ENCODE measurements at regions not wholly inside any gene's neighbourhood (a gene's known extent, or its start where the extent isn't known, plus 50 kb on each side); places are given as distances from the start of the nearest gene placed in this dataset.

DNA sequence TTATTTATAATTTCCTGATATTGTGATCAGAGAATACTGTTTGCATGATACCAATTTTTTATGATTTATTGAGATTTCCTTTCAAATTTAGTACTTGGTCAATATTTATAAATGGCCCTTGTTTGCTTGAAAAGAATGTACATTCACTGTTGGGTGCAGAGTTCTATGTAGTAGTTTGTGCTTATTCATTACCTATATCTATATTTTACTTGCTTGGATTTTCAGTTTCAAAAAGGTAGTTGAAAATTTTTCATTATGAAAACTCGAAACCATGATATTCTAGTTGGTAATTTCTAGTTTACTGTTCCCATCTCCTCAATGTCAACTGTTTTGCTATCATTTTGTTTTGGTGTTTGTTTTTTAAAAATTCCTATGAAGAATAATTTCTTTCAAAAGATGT lies 155.7 kb downstream of the AASDHPPT start:
- Histone ChIP-seq H3K4me3 (ENCODE audit: low read depth in 1 of 3, low read length in 3 of 3) (no peak overlapping the region), H3K9me3 (ENCODE audit: control insufficient read depth in 4 of 4, low read length in 3 of 4) (peaks cover 0 to 4% (median 0%) of the 10 kb centered on the region in 4 donors), H3K27ac (ENCODE audit: low read depth in 1 of 2, low read length in 2 of 2) (no peak overlapping the region), H3K27me3 (ENCODE audit: control insufficient read depth in 4 of 4, insufficient read depth in 4 of 4, low read length in 3 of 4) (no peaks in the 10 kb centered on the region), H3K4me1 (ENCODE audit: control insufficient read depth in 4 of 4, insufficient read depth in 4 of 4, low read length in 3 of 4) (no peaks in the 10 kb centered on the region), H3K36me3 (ENCODE audit: control insufficient read depth in 4 of 4, insufficient read depth in 3 of 4, low read depth in 1 of 4, low read length in 3 of 4) (no peaks in the 10 kb centered on the region), H3K9ac (ENCODE audit: low read depth in 1 of 2, low read length in 2 of 2) (no peak overlapping the region)
- DNase-seq (ENCODE audit: low spot score) = no peak
- WGBS = 87% methylated on average over 1 of the region's 1 CpG
- TF ChIP-seq RAD21 (IDR thresholded peaks at IDR 0.05) = no peak
- no peak for TF ChIP-seq EGR1 (IDR thresholded peaks at IDR 0.05; ENCODE audit: low read depth in 2 of 2)
- TF ChIP-seq HNF4G (IDR thresholded peaks at IDR 0.05) = no peak
- TF ChIP-seq, protein P1, sequence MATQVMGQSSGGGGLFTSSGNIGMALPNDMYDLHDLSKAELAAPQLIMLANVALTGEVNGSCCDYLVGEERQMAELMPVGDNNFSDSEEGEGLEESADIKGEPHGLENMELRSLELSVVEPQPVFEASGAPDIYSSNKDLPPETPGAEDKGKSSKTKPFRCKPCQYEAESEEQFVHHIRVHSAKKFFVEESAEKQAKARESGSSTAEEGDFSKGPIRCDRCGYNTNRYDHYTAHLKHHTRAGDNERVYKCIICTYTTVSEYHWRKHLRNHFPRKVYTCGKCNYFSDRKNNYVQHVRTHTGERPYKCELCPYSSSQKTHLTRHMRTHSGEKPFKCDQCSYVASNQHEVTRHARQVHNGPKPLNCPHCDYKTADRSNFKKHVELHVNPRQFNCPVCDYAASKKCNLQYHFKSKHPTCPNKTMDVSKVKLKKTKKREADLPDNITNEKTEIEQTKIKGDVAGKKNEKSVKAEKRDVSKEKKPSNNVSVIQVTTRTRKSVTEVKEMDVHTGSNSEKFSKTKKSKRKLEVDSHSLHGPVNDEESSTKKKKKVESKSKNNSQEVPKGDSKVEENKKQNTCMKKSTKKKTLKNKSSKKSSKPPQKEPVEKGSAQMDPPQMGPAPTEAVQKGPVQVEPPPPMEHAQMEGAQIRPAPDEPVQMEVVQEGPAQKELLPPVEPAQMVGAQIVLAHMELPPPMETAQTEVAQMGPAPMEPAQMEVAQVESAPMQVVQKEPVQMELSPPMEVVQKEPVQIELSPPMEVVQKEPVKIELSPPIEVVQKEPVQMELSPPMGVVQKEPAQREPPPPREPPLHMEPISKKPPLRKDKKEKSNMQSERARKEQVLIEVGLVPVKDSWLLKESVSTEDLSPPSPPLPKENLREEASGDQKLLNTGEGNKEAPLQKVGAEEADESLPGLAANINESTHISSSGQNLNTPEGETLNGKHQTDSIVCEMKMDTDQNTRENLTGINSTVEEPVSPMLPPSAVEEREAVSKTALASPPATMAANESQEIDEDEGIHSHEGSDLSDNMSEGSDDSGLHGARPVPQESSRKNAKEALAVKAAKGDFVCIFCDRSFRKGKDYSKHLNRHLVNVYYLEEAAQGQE (IDR thresholded peaks at IDR 0.05) = no peak
- no peak for TF ChIP-seq TAF1 (conservative IDR thresholded peaks at IDR 0.05)
- TF ChIP-seq HNF4A (conservative IDR thresholded peaks at IDR 0.05) = no peak
- TF ChIP-seq, protein P2, sequence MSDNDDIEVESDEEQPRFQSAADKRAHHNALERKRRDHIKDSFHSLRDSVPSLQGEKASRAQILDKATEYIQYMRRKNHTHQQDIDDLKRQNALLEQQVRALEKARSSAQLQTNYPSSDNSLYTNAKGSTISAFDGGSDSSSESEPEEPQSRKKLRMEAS (IDR thresholded peaks at IDR 0.05) = no peak
- TF ChIP-seq CTCF (IDR thresholded peaks at IDR 0.05; ENCODE audit: low read depth, low read length, missing input control) = no peak
- no peak for TF ChIP-seq JUND (IDR thresholded peaks at IDR 0.05)
- TF ChIP-seq NR2F2 (IDR thresholded peaks at IDR 0.05) = no peak
- TF ChIP-seq FOXA1 (IDR thresholded peaks at IDR 0.05) = no peak
- TF ChIP-seq SP1 (IDR thresholded peaks at IDR 0.05) = no peak
- TF ChIP-seq FOXA2 (IDR thresholded peaks at IDR 0.05) = no peak
- TF ChIP-seq YY1 (IDR thresholded peaks at IDR 0.05) = no peak
- no peak for TF ChIP-seq RXRA (IDR thresholded peaks at IDR 0.05)
- TF ChIP-seq, protein P3, sequence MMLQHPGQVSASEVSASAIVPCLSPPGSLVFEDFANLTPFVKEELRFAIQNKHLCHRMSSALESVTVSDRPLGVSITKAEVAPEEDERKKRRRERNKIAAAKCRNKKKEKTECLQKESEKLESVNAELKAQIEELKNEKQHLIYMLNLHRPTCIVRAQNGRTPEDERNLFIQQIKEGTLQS (IDR thresholded peaks at IDR 0.05) = no peak
- TF ChIP-seq, protein P4, sequence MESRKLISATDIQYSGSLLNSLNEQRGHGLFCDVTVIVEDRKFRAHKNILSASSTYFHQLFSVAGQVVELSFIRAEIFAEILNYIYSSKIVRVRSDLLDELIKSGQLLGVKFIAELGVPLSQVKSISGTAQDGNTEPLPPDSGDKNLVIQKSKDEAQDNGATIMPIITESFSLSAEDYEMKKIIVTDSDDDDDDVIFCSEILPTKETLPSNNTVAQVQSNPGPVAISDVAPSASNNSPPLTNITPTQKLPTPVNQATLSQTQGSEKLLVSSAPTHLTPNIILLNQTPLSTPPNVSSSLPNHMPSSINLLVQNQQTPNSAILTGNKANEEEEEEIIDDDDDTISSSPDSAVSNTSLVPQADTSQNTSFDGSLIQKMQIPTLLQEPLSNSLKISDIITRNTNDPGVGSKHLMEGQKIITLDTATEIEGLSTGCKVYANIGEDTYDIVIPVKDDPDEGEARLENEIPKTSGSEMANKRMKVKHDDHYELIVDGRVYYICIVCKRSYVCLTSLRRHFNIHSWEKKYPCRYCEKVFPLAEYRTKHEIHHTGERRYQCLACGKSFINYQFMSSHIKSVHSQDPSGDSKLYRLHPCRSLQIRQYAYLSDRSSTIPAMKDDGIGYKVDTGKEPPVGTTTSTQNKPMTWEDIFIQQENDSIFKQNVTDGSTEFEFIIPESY (IDR thresholded peaks at IDR 0.05) = no peak
- no peak for TF ChIP-seq GABPA (IDR thresholded peaks at IDR 0.05 in 1 of 2, conservative IDR thresholded peaks at IDR 0.05 in 1 of 2)
